Cardiac fibroblast (primary cell): ENCODE measurements at regions not wholly inside any gene's neighbourhood (a gene's known extent, or its start where the extent isn't known, plus 50 kb on each side); places are given as distances from the start of the nearest gene placed in this dataset.
A peak's percentile ranks its signal among the peaks of the same experiment; 100 is the strongest.

Experiments used
- DNase-seq, 2 donors: peaks; one replicate each; pipeline versions ENCODE4 v3.0.0 to v3.0.0-alpha.2; 2010; ENCODE audit warnings: low read depth in 2 of 2
- H3K4me3 ChIP-seq, 2 donors: replicated peaks in 1 of 2; 1 replicate in 1 of 2; 2 replicates in 1 of 2; pipeline ENCODE4 v1.5.1; 2011; ENCODE audit warnings: low read depth in 2 of 2, low read length in 2 of 2, mild to moderate bottlenecking in 2 of 2, moderate library complexity in 1 of 2
- CTCF ChIP-seq: IDR thresholded peaks from one replicate; pipeline ENCODE4 v1.5.1; 2011; ENCODE audit warnings: low read depth, mild to moderate bottlenecking, low read length, inconsistent platforms

GRCh38 chr3:102083473-102083872, 234.2 kb downstream of the NFKBIZ start:
- no peak for TF ChIP-seq CTCF
- DNase-seq: no peak
- no peak overlapping the region for H3K4me3 ChIP-seq

DNA sequence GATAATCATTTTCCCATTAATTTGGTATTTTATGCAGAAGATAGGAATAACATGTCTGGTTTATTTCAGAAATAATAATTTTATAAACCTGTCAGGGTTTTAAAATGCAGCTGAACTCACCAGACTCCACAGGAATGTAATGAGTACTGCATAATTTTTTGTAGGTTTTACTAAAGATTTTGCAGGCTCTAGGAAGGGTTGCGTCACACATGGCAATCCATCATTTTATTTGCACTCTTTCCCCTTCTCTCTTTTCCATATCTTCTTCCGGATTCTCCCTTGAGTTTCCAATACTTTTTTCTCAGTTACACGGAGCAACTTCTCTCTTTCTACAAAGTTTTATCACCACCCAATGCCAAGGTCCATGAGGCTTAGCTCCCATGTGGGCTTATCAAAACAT, 234.7 kb downstream of the NFKBIZ start:
- TF ChIP-seq CTCF: no peak
- H3K4me3 ChIP-seq: no peak overlapping the region
- peak; percentile 55 to 62 for DNase-seq

GRCh38 chr3:102084704-102085103, 235.4 kb downstream of the NFKBIZ start:
- no peak overlapping the region for H3K4me3 ChIP-seq
- TF ChIP-seq CTCF: no peak
- DNase-seq: no peak

DNA sequence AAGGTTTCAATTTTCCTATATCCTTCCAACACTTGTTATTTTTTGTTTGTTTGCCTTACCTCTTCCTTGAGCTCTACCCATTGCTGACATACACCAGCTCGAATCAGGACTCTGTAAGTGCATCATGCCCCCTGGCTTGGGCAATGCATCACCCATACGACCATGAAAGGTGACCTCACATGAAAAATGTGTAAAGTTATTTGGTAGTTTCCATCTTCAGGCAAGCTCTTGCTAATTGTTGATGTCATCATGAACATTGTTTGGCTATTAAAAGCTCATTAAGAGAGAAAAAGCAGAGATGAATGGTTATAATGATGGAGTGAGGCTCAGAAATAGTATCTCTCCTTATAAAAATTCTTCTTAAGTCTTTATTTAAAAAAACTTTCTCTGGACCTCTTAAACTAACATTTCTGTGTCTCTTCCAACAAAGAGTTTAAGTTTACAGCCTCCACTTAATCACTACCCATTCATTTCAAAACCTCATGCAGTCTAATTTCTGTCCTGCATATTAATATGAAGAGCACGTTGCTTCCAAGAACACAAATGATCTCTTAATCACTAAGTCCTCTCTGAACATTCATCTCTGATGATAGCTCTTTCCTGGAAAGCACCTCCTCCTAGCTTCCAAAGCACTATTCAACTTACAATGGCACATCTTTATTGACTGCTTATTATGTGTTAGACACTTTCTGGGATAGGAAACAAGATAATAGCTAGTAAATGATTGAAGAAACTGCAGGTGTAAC, 236.3 kb downstream of the NFKBIZ start:
- TF ChIP-seq CTCF: no peak
- no peak overlapping the region for H3K4me3 ChIP-seq
- DNase-seq: no peak

DNA sequence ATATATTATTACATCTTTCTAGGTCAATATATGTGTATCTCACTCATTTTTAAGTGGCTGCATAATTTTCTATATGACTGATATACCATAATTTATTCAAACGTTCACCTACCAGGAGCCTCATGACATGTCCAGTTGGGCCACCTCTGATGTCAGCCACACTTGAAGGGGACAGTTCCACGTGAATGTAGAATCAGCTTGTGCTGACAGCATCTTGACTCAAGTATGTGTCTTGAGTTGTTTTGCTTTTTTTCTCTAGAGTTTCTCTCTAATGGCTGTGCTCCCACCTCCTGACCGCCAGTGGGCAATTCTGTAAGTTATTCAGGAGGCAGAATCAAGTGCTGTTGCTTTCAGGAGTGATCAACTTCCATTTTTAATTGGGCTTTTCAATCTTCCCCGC, 237.9 kb downstream of the NFKBIZ start:
- TF ChIP-seq CTCF: no peak
- DNase-seq: no peak
- no peak overlapping the region for H3K4me3 ChIP-seq

DNA sequence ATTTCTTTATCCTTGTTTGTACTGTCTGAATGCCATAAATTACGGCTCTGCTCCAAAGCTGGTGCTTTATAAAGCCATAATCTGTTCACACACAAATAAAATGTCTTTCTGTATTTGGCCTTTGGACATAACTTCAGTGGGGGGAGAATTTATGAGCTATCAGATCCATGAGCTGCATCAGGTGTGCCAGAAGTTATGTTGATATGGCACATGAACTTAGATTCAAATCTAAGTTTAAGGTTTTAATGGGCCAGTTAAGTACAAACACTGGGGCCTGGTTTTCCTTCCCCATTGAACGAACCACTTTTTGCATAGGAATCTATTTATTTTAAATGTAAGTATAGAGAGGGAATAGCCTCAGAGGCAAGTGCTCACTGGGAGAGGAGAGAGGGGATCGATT, 239.9 kb downstream of the NFKBIZ start:
- no peak overlapping the region for H3K4me3 ChIP-seq
- no peak for TF ChIP-seq CTCF
- no peak for DNase-seq
